ENCODE measurements at regions not wholly inside any gene's neighbourhood (a gene's known extent, or its start where the extent isn't known, plus 50 kb on each side); places are given as distances from the start of the nearest gene placed in this dataset.
A peak's percentile ranks its signal among the peaks of the same experiment; 100 is the strongest.

- DNase-seq, result no peak
These were observed 51.0 kb upstream of the DSC1 start for GRCh38 chr18:31213641-31214040.

GRCh38 chr18:31217038-31217849, 54.6 kb upstream of the DSC1 start:
- DNase-seq, result peak; percentile 16

GRCh38 chr18:31218671-31219383, 56.2 kb upstream of the DSC1 start:
- no peak for DNase-seq

GRCh38 chr18:31219395-31219794, 56.7 kb upstream of the DSC1 start:
- no peak for DNase-seq

GRCh38 chr18:31223371-31223770, 60.7 kb upstream of the DSC1 start:
- no peak for DNase-seq

- DNase-seq, result no peak
These were observed 63.0 kb upstream of the DSC1 start for GRCh38 chr18:31225668-31226067.

GRCh38 chr18:31227497-31228229, 65.0 kb upstream of the DSC1 start:
- DNase-seq, result no peak

- no peak for DNase-seq
These were observed 67.2 kb upstream of the DSC1 start for GRCh38 chr18:31229829-31230228.

- DNase-seq, result no peak
These were observed 67.8 kb upstream of the DSC1 start for GRCh38 chr18:31230495-31230894.

- no peak for DNase-seq
These were observed 69.4 kb upstream of the DSC1 start for GRCh38 chr18:31232013-31232412.

GRCh38 chr18:31232775-31233424, 70.2 kb upstream of the DSC1 start:
- no peak for DNase-seq

GRCh38 chr18:31233621-31234275, 71.1 kb upstream of the DSC1 start:
- DNase-seq, result no peak

GRCh38 chr18:31235856-31236255, 73.2 kb upstream of the DSC1 start:
- DNase-seq, result no peak

GRCh38 chr18:31237142-31237541, 74.5 kb upstream of the DSC1 start:
- no peak for DNase-seq

- DNase-seq, result no peak
These were observed 76.5 kb upstream of the DSG1 start for GRCh38 chr18:31241425-31241824.

- no peak for DNase-seq
These were observed 76.0 kb upstream of the DSG1 start for GRCh38 chr18:31241900-31242409.

- DNase-seq, result no peak
These were observed 74.0 kb upstream of the DSG1 start for GRCh38 chr18:31243740-31244512.

GRCh38 chr18:31244771-31245394, 73.1 kb upstream of the DSG1 start:
- no peak for DNase-seq

GRCh38 chr18:31245820-31246219, 72.1 kb upstream of the DSG1 start:
- no peak for DNase-seq

GRCh38 chr18:31246460-31246859, 71.5 kb upstream of the DSG1 start:
- DNase-seq, result peak; percentile 77

GRCh38 chr18:31247574-31248199, 70.3 kb upstream of the DSG1 start:
- peak; percentile 81 for DNase-seq
